ENCODE measurements at regions not wholly inside any gene's neighbourhood (a gene's known extent, or its start where the extent isn't known, plus 50 kb on each side); places are given as distances from the start of the nearest gene placed in this dataset.

- TF ChIP-seq CTCF (IDR thresholded peaks at IDR 0.05; ENCODE audit: poor library complexity, severe bottlenecking) (no peak), POLR2AphosphoS5 (IDR thresholded peaks at IDR 0.05) (no peak), EP300 (conservative IDR thresholded peaks at IDR 0.05; ENCODE audit: poor library complexity, severe bottlenecking) (no peak), EZH2 (IDR thresholded peaks at IDR 0.05; ENCODE audit: borderline replicate concordance, insufficient read depth, low read length, poor library complexity, severe bottlenecking) (no peak), REST (IDR thresholded peaks at IDR 0.05; ENCODE audit: borderline replicate concordance) (no peak), TAF1 (IDR thresholded peaks at IDR 0.05; ENCODE audit: low read depth) (no peak)
Measured at GRCh38 chr4:38529189-38530115, 134.5 kb upstream of the KLF3 start.
